IPS-18c (cell line): ENCODE measurements at regions not wholly inside any gene's neighbourhood (a gene's known extent, or its start where the extent isn't known, plus 50 kb on each side); places are given as distances from the start of the nearest gene placed in this dataset.

Experiments
- H3K4me3 ChIP-seq: 2 replicates; pipeline ENCODE4 v1.7.0; 2013; ENCODE audit warnings: low read depth, mild to moderate bottlenecking, low read length, moderate library complexity; ENCODE audit not compliant: insufficient read depth
- H3K9me3 ChIP-seq: one replicate; pipeline ENCODE4 v1.6.1; 2013; ENCODE audit warnings: mild to moderate bottlenecking, low read length, moderate library complexity; ENCODE audit not compliant: control insufficient read depth, insufficient read depth

GRCh38 chr7:131096267-131096927 lies 231.3 kb upstream of the MKLN1 start:
- no peak overlapping the region for H3K4me3 ChIP-seq
- no peaks in the 10 kb centered on the region for H3K9me3 ChIP-seq

GRCh38 chr7:131097662-131098376 lies 229.9 kb upstream of the MKLN1 start:
- Histone ChIP-seq H3K4me3 (no peak overlapping the region), H3K9me3 (no peaks in the 10 kb centered on the region)

GRCh38 chr7:131098527-131098926 lies 229.1 kb upstream of the MKLN1 start:
- no peak overlapping the region for H3K4me3 ChIP-seq
- H3K9me3 ChIP-seq, result no peaks in the 10 kb centered on the region

GRCh38 chr7:131100357-131101054 lies 227.2 kb upstream of the MKLN1 start:
- Histone ChIP-seq H3K9me3 (no peaks in the 10 kb centered on the region), H3K4me3 (no peak overlapping the region)

- Histone ChIP-seq H3K4me3 (no peak overlapping the region), H3K9me3 (no peaks in the 10 kb centered on the region)
Measured at GRCh38 chr7:131103997-131104396, 223.7 kb upstream of the MKLN1 start.

- Histone ChIP-seq H3K4me3 (peak overlapping the region; percentile 64; the same call in 1 of the 2 replicates), H3K9me3 (no peaks in the 10 kb centered on the region)
Measured at GRCh38 chr7:131104596-131105293, 222.9 kb upstream of the MKLN1 start.

- H3K4me3 ChIP-seq, result peak overlapping the region; percentile 64
- H3K9me3 ChIP-seq, result no peaks in the 10 kb centered on the region
Measured at GRCh38 chr7:131105294-131105798, 222.3 kb upstream of the MKLN1 start.

GRCh38 chr7:131105799-131106680 lies 221.6 kb upstream of the MKLN1 start:
- Histone ChIP-seq H3K4me3 (peak overlapping the region; percentile 83), H3K9me3 (no peaks in the 10 kb centered on the region)

GRCh38 chr7:131106681-131107336 lies 220.9 kb upstream of the MKLN1 start:
- Histone ChIP-seq H3K9me3 (no peaks in the 10 kb centered on the region), H3K4me3 (peak overlapping the region; percentile 83)

- no peaks in the 10 kb centered on the region for H3K9me3 ChIP-seq
- H3K4me3 ChIP-seq, result peak overlapping the region; percentile 83
Measured at GRCh38 chr7:131107337-131108211, 220.1 kb upstream of the MKLN1 start.

GRCh38 chr7:131108212-131108940 lies 219.3 kb upstream of the MKLN1 start:
- Histone ChIP-seq H3K4me3 (peak overlapping the region; percentile 83), H3K9me3 (no peaks in the 10 kb centered on the region)

- no peaks in the 10 kb centered on the region for H3K9me3 ChIP-seq
- peak overlapping the region; percentile 55 for H3K4me3 ChIP-seq
Measured at GRCh38 chr7:131109011-131109758, 218.5 kb upstream of the MKLN1 start.

- Histone ChIP-seq H3K9me3 (no peaks in the 10 kb centered on the region), H3K4me3 (peak overlapping the region; percentile 55)
Measured at GRCh38 chr7:131109759-131110296, 217.8 kb upstream of the MKLN1 start.
